Sciatic nerve (tissue), 2 donors: ENCODE measurements at regions not wholly inside any gene's neighbourhood (a gene's known extent, or its start where the extent isn't known, plus 50 kb on each side); places are given as distances from the start of the nearest gene placed in this dataset.
"Not testable (repeated sequence)": the region's sequence is repeated elsewhere in the genome, so short reads cannot be mapped to it uniquely, and the experiment has no call there.

Experiments used
- ATAC-seq: fragments of 200-7000 bp; cut with Tn5 transposase; one replicate; pipeline ENCODE4 v1.9.1; 2020; ENCODE audit warnings: mild to moderate bottlenecking, moderate library complexity
- DNase-seq: peaks from one replicate; pipeline ENCODE4 v3.0.0-alpha.2; 2020; ENCODE audit warnings: low spot score
- intact Hi-C: fragments of 100-400 bp; cut with DNase I; formaldehyde crosslinking; loops from one replicate; pipeline ENCODE4 v1.14.2; 2022
- donor health status: DM: no; HTN: no; CAD: no.
- donor health status: DM: no; HTN: no; CAD: no.

DNA sequence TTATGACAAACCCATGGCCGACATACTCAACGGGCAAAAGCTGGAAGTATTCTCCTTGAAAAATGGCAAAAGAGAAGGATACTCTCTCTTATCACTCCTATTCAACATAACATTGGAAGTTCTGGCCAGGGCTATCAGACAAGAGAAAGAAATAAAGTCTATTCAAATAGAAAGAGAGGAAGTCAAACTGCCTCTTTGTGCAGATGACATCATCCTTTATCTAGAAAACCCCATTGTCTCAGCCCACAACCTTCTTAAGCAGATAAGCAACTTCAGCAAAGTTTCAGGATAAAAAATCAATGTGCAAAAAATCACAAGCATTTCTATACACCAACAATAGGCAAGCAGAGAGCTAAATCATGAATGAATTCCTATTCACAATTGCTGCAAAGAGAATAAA lies 1799.9 kb upstream of the ACO1 start:
- intact Hi-C loops, result no loop called here
- ATAC-seq (no peak), DNase-seq (no peak)

DNA sequence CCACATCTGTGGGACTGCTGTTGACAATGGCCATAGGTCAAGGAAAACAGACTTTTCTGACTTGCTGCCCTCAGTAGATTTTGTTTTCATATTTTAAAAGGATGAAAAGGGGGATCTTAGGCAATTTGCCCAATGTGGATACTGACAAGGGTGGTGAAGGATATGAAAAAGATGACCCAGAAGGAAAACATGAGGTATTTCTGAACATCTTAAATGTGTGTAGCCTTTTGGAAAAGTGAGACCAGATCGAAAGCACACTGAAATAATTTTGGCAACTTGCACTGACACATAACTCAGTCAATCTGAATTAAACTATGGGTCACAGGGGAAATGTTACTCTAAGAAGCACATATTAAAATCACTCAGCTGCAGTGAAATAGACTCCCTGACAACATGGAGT lies 1793.0 kb upstream of the ACO1 start:
- intact Hi-C loops, result no loop called here
- DNase-seq, result no peak
- ATAC-seq, result no peak

DNA sequence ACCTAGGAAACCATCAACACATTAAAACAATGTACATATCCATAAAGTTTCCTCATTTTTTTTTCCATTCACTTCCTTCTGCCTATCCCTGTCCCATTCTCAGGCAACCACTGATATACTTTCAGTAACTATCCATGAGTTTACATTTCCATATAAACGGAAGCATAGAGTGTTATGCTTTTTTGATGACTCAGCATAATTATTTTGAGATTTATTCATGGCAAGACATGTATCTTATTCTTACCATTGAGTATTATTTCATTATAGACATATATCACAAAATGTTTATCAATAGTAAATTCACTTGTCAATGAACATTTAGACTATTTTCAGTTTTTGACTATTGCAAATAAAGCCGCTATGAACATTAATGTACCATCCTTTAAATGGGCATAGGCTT lies 1786.8 kb upstream of the ACO1 start:
- DNase-seq (no peak), ATAC-seq (no peak)
- intact Hi-C loops, result no loop called here

DNA sequence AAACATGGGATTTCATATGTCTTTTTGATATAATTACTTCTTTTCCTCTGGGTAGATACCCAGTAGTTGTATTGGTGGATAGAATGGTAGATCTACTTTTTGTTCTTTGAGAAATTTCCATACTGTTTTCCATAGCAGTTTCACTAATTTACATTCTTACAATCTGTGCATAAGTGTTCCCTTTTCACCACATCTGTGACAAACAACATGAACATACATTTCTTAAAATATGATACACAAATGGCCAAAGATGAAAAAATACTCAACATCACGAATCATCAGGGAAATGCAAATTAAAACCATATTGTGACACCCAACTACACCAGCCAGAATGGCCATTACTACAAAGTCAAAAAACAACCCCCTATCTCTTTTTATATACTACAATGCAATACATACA lies 1778.5 kb upstream of the ACO1 start:
- ATAC-seq (no peak), DNase-seq (no peak)
- intact Hi-C loops, result no loop called here

DNA sequence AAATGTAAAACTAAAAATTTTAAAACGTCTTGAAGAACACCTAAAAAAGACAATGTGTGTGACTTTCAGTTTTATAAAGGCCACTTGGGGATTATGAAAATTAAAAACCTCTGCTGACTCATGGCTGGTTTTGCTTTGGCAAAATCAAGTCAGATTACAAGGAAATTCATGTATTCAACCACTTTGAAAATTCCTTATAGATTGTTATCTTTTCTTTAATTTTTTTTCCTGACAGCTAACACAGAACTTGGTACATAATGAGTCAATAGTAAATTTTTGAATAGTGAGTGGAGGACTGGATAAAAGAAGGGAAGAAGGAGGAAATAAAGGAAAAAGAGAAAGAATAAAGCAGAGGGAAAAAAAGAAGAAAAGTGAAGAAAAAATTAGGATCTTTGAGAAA lies 1774.7 kb upstream of the ACO1 start:
- ATAC-seq (no peak), DNase-seq (no peak)
- intact Hi-C loops, result no loop called here

DNA sequence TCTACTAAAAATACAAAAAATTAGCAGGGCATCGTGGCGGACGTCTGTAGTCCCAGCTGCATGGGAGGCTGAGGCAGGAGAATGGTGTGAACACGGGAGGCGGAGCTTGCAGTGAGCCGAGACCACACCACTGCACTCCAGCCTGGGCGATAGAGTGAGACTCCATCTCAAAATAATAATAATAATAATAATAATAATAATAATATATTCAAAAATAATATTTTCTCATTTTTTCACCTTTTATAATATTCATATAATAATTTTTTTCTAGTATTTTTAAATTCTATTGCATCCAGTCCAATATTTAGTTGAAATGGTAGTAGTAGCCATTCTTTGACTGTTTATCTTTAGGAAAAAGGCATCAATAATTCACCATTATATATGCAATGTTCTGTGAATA lies 1767.7 kb upstream of the ACO1 start:
- DNase-seq, intact Hi-C loops, ATAC-seq: not testable (repeated sequence)

DNA sequence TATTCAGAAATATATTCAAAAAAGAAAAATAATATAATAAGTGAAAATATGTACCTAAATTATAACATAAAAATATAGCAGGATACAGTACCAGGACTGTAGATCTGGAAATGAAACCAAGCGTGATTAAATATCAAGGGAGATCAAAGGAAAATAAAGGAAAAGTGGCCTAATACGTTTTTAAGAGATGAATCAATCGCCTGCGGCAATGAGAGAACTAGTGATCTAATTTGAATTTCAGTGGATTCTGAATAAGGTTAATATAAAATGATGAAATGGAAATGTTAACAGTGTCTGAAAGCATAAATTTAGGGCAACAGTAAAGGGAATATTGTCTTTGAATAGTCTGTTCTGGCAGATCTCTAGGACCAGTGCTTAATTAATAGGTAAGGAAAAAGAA lies 1761.9 kb upstream of the ACO1 start:
- intact Hi-C loops, result no loop called here
- no peak for ATAC-seq
- no peak for DNase-seq

DNA sequence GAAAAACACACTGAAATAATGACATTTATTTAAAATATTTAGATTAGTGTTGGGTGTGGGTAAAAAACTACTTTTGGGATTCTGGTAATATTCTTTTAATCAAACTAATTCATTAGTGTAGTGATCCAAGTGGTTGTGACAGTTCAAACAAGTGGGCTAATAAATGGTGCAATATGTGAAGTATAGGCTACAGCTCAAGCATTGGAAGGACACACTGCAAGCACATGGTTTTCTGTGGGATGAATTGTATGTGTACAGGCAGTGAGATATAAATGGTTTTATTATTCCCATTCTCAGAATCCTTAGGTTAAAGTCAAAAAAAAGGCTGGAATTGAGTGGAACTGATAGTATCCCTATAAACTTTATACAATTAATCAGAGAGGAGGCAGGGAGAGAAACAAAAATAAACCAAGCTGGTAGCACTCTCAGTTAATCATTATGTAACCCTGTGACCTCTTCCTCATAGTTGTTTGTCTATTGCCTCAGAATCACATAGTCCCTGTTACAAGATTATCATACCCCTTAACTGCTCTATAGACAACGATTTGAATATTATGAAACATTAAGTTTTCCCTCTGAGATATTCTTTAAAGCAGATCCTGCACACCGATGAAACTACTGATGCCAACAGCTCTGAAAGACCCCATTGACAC lies 1755.4 kb upstream of the ACO1 start:
- DNase-seq (no peak), ATAC-seq (no peak)
- intact Hi-C loops, result no loop called here

DNA sequence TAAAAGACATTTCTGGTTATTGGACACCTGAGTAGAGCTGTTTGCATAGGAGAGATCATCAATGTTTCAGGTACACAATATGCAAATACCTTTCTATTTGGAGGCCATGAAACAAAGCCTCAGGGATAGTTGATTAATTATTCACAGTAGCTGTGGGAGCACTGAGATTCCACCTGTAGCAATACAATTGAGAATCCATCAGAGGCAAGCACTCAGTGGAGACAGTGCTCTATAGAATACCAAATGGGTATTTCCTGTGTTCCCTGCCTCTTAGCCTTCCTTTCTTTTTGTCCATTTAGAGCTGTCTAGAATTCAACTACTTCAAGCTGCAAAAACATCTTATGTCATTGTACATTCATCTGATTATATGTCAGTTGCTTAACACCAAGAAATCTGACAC lies 1754.0 kb upstream of the ACO1 start:
- intact Hi-C loops, result no loop called here
- DNase-seq (no peak), ATAC-seq (no peak)

DNA sequence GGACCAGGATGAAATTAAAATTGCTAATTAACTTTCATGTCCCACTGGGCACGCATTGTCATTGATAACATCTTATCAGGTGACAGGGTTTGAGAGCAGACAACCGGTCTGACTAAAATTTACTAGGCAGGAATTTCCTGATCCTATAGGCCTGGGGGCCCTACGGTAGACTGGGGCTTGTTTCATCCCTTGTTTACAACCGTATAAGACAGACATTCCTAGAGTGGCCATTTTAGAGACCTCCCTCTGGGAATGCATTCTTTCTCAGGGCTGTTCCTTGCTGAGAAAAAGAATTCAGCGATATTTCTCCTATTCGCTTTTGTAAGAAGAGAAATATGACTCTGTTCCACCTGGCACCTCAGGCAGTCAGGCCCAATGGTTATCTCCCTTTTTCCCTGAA lies 1737.8 kb upstream of the ACO1 start:
- ATAC-seq, DNase-seq, intact Hi-C loops: not testable (repeated sequence)

DNA sequence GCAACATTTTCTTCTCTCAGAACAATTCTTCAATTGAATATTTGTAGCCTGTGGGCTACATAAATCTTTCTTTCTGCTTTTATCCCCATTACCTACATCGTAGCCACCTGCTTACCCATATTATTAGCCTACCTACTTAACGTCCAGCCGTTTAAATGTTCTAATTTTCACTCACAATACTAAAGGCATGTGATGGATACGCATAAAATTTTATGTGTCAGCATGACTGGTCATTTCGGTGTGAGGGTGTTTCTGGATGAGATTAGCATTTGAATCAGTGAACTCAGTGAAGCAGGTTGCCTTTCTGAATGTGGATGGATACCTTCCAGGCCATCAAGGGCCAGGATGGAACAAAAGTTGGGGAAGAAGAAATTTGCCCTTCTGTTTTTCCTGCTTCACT lies 1722.5 kb upstream of the ACO1 start:
- DNase-seq (no peak), ATAC-seq (no peak)
- intact Hi-C loops, result no loop called here

DNA sequence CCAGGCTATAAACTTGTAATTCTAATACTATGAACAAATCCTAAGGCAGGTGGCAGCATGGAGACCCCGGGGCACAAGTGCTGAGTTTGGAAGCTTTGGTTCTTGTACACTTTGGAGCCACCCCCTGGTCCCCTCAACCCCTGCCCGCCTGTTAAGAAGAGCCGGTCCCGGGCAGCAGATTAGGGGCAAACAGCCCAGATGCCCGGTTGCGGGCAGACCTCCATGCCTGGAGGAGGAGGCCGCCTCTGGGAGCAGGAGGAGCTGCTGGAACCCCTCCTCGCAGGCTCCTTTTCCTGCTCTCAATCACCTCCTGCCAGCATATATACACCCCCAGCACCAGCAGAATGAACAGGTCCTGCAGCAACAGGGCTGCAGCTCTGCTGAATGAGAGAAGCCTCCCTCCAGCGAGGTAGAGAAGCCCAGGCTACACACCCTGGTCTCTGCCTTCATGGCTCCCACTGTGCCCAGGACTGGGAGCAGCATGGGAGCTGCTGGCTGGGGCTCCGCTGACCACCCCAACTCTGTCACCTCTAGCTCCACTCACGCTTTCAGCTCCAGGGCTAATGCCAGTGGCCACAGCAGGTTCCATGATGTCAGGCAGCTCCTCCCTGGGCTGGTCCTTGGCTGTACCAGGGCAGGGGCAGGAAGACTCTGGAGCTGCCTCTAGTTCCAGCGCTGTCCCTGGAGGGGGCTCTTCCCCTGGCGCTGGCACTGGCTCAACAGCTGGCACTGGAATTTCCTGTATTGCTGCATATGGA lies 1713.5 kb upstream of the ACO1 start:
- DNase-seq (no peak), ATAC-seq (peak; percentile 34)
- intact Hi-C loops, result no loop called here

DNA sequence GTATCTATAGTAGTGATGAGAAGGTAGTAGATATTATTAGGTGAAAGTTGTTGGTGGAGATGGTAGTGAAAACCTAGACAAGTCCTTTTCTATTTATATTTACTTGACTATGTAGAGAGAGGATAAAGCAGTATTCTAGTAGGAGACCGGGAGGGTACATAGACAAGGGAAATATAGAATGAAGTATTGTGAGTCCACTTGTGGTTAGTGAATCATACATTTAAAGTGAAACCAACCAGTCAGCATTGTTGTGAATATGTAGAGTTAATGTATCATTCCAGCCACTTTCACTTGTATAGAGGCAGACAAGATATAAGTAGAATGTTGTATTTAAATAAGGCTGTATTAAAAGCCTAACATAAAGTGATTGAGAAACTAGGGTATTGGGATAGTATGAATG lies 1711.3 kb upstream of the ACO1 start:
- intact Hi-C loops, result no loop called here
- no peak for ATAC-seq
- DNase-seq, result no peak

DNA sequence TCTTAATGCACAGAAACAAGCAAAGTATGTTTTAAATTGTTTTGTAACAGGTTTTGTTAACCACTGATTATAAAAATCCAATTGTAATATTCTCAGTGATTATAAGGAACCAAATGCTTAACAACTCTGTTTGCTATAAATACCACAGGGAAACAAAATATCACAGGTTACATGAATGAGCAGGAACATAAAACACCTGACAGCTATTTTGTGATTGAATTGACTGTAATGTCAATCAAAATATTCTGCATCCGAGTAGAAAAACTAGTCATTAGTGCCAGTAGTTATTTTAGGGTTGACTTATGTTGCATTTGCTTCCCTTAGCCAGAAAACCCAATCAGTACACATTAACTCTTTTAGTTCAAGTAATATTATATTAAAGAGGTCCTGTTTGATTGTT lies 1707.8 kb upstream of the ACO1 start:
- no peak for ATAC-seq
- DNase-seq, result no peak
- intact Hi-C loops, result no loop called here

DNA sequence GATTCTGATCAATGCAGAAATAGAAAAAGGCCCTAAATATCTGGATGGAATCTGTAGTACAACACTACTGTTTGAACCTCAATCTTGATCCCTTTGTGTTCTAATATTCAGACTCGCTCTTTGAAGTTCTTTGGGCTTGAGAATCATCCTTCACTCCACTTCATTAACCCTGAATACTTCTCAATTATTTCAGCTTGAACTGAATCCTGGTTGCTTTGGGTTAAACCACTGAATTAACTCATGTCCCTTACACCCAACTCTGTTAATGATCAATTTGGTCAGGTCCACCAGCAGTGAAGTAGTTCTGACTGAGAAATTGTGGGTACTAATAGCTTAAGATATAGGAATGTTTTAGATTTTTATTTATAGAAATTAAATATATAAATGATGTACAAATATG lies 1707.2 kb upstream of the ACO1 start:
- DNase-seq, result no peak
- no peak for ATAC-seq
- intact Hi-C loops, result no loop called here

DNA sequence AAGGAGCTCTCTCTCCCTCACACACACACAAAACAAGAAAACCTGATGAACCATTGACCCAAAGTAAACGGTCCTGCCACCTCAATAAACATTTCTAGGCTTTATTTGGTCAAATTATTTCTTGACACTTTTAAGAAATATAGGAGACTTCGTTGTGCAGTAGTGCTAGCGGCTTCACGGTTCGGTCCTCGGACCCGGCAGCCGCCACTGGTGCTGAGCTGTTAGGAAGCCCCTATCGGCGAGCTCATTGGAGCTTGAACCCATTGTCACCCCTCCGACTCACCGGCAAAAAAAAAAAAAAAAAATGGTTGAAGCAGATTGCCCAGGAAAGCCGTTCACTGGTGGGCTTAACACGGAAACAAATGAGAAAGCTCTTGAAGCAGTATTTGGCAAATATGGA lies 1695.6 kb upstream of the ACO1 start:
- ATAC-seq (no peak), DNase-seq (no peak)
- intact Hi-C loops, result no loop called here

DNA sequence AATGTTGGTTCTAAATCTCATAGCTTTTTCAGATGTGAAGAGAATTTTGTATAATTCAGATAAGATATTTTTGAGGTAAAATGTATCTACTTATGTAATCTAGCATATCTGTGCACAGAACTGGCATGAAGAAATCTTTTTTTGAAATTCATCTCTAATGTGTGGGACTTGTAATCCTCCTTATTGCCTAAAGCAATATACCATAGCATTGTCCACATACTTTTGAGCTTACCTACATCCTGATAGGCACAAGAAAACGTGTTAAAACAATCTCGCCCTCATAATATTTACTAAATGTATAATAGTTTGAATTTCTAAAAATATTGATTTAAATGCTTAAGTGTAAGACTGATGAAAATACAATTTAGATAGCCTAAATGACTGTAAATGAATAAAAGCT lies 1686.5 kb upstream of the ACO1 start:
- intact Hi-C loops, result no loop called here
- no peak for ATAC-seq
- DNase-seq, result no peak

DNA sequence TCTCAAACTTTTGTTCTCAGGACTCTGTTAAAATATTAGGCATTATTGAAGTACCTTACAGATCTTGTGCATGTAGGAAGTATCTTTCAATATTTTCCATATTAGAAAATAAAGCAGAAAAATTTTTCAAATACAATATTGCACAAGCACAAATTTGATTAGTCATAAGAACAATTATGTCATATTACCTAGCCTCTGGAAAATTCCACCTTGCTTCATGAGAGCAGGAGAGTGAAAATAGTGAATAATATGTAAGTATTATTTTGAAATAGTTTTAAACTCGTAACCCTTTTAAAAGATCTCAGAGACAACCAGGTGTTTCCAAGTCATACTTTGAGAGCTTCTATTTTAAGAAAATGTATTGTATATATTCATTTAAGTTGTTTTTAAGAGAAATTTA lies 1672.9 kb upstream of the ACO1 start:
- no peak for ATAC-seq
- intact Hi-C loops, result no loop called here
- no peak for DNase-seq

DNA sequence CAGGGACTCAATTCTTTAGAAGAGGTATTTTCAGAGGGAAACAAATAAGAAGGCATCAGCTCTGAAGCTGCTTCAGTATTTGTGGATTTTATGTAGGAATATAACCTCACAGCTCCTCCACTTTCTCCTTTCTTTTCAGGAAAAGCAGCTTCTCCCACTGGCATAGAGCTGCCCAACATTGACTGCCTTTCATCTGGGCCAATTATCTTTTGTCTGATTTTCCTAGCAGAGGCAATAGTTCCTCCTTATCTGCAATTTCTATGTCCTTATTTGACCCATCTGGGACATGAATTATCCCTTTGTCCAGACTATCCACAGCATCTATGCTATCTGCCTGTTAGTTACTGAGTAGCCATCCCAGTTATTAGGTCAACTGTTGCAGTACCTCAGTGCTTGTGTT lies 1671.2 kb upstream of the ACO1 start:
- DNase-seq, result no peak
- ATAC-seq, result no peak
- intact Hi-C loops, result no loop called here

DNA sequence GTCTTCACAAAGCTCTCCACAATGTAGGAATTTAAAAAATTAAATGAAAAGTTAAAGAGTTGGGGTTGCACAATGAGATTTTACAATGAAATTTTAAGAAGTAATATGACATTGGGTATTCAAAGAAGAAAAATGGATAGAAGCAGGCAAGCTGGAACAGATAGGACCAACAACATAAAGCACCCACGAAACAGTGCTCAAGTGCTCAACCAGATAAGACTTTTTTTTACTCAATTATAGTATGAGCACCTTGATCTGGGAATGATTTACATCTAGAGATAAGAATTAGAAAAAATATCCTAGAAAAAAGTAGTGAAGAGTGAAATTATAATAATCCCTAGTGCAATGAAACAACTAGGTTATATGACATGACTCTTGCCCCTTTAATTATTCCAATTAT lies 1670.1 kb upstream of the ACO1 start:
- intact Hi-C loops, result no loop called here
- DNase-seq (no peak), ATAC-seq (no peak)

DNA sequence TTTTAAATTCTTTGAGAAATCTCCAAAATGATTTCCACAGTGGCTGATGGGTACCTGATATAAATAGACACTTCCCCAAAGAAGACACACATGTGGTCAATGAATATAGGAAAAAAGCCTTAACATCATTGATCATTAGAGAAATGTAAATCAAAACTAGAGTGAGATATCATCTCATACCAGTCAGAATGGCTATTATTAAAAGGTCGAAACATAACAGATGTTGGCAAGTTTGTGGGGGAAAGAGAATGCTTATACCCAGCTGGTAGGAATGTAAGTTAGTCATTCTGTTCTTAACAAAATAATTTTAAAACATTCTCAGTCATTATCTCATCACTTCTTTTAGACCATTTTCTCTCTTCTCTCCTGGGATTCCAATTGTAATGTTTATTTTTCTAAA lies 1666.0 kb upstream of the ACO1 start:
- ATAC-seq (no peak), DNase-seq (no peak)
- intact Hi-C loops, result no loop called here
